SK-N-SH (cell line): ENCODE measurements at regions not wholly inside any gene's neighbourhood (a gene's known extent, or its start where the extent isn't known, plus 50 kb on each side); places are given as distances from the start of the nearest gene placed in this dataset.

Experiments used
- CTCF ChIA-PET: fragments of 300-600, 350-600 bp; formaldehyde crosslinking; extraction: SDS; loops from one replicate; lab custom pipeline; 2021; lab: Yijun Ruan, JAX
- POLR2A ChIA-PET: fragments of 350-600 bp; sonication (Branson Sonifier 250); formaldehyde crosslinking; extraction: SDS; loops from one replicate; lab custom pipeline; 2020; ENCODE audit warnings: antibody characterized with exemption, inconsistent platforms; lab: Yijun Ruan, JAX
- DNase-seq: peaks from one replicate; pipeline ENCODE4 v3.0.0; 2012
- H2AFZ ChIP-seq: fragments of 200-600 bp; sonication (generic); 2 replicates; pipeline ENCODE4 v1.8.1; 2016; ENCODE audit warnings: antibody characterized with exemption, mild to moderate bottlenecking, low read depth
- H3F3A ChIP-seq: fragments of 200-600 bp; sonication (generic); replicated peaks from 2 replicates; pipeline ENCODE3; 2016; ENCODE audit warnings: antibody characterized with exemption, mild to moderate bottlenecking; ENCODE audit not compliant: insufficient read depth
- H3K27ac ChIP-seq, 2 experiments: fragments of 200-500 bp in 1 of 2; fragments of 200-600 bp in 1 of 2; sonication (Bioruptor generic) in 1 of 2; sonication (generic), shearing (Covaris generic) in 1 of 2; 2 replicates each; pipeline versions ENCODE4 v1.5.1 to v1.6.1; 2014 to 2016; ENCODE audit warnings: low read depth in 2 of 2, inconsistent platforms in 1 of 2, low read length in 1 of 2, mild to moderate bottlenecking in 1 of 2, mixed read lengths in 1 of 2
- H3K27me3 ChIP-seq: fragments of 200-600 bp; sonication (generic), shearing (Covaris generic); 2 replicates; pipeline ENCODE4 v1.6.1; 2016; ENCODE audit warnings: mixed run types; ENCODE audit not compliant: insufficient read depth
- H3K36me3 ChIP-seq, 2 experiments: fragments of 200-500 bp in 1 of 2; fragments of 200-600 bp in 1 of 2; sonication (Bioruptor generic) in 1 of 2; sonication (generic) in 1 of 2; replicated peaks in 1 of 2; 2 replicates each; pipeline versions ENCODE3 to v1.5.1; 2014 to 2016; ENCODE audit warnings: low read length in 1 of 2, mild to moderate bottlenecking in 1 of 2; ENCODE audit not compliant: insufficient read depth in 2 of 2, control insufficient read depth in 1 of 2
- H3K4me1 ChIP-seq, 2 experiments: fragments of 200-500 bp in 1 of 2; fragments of 200-600 bp in 1 of 2; sonication (Bioruptor generic) in 1 of 2; sonication (generic), shearing (Covaris generic) in 1 of 2; 2 replicates each; pipeline versions ENCODE4 v1.5.1 to v1.6.1; 2014 to 2016; ENCODE audit warnings: low read depth in 1 of 2, low read length in 1 of 2, mixed run types in 1 of 2; ENCODE audit not compliant: insufficient read depth in 2 of 2, control insufficient read depth in 1 of 2
- H3K4me2 ChIP-seq: fragments of 200-600 bp; sonication (generic), shearing (Covaris generic); 2 replicates; pipeline ENCODE4 v1.6.1; 2017; ENCODE audit warnings: mixed run types
- H3K4me3 ChIP-seq, 2 experiments: fragments of 200-500 bp in 1 of 2; fragments of 200-600 bp in 1 of 2; sonication (Bioruptor generic) in 1 of 2; sonication (generic), shearing (Covaris generic) in 1 of 2; 2 replicates each; pipeline versions ENCODE4 v1.5.1 to v1.8.1; 2014 to 2016; ENCODE audit warnings: low read depth in 2 of 2, inconsistent platforms in 1 of 2, low read length in 1 of 2, mild to moderate bottlenecking in 1 of 2, mixed read lengths in 1 of 2, moderate library complexity in 1 of 2
- H3K79me2 ChIP-seq: fragments of 200-600 bp; sonication (generic); 2 replicates; pipeline ENCODE4 v1.8.1; 2017; ENCODE audit warnings: mild to moderate bottlenecking; ENCODE audit not compliant: insufficient read depth
- H3K9ac ChIP-seq: fragments of 200-600 bp; sonication (generic); 2 replicates; pipeline ENCODE4 v1.6.1; 2017; ENCODE audit warnings: mixed run types
- H3K9me2 ChIP-seq: fragments of 200-600 bp; sonication (generic); 2 replicates; pipeline ENCODE4 v1.6.1; 2017; ENCODE audit warnings: mixed run types
- H3K9me3 ChIP-seq: fragments of 200-600 bp; sonication (generic); 2 replicates; pipeline ENCODE4 v1.6.1; 2017; ENCODE audit warnings: mixed run types, mild to moderate bottlenecking, moderate library complexity
- H4K20me1 ChIP-seq: fragments of 200-600 bp; sonication (generic); 2 replicates; pipeline ENCODE4 v1.6.1; 2017; ENCODE audit warnings: mild to moderate bottlenecking, mixed run types; ENCODE audit not compliant: insufficient read depth
- CTCF ChIP-seq: fragments of 200-600 bp; sonication (generic); IDR thresholded peaks from 2 replicates; pipeline ENCODE4 v1.6.1; 2017; ENCODE audit warnings: antibody characterized with exemption, mild to moderate bottlenecking, moderate library complexity
- ELF1 ChIP-seq: IDR thresholded peaks from 2 replicates; pipeline ENCODE4 v1.4.0; 2012
- EP300 ChIP-seq, 2 experiments: IDR thresholded peaks; 2 replicates each; pipeline versions ENCODE4 v1.4.0 to v1.6.1; 2012; ENCODE audit warnings: borderline replicate concordance in 1 of 2, low read depth in 1 of 2, low read length in 1 of 2
- FOXJ3 ChIP-seq: sonication (generic); formaldehyde crosslinking; IDR thresholded peaks from 2 replicates; pipeline ENCODE4 v1.5.1; 2020; ENCODE audit warnings: mild to moderate bottlenecking, missing genetic modification reagents
- IRF3 ChIP-seq: fragments of 150-350 bp; IDR thresholded peaks from 2 replicates; pipeline ENCODE4 v1.6.1; 2016; ENCODE audit warnings: mild to moderate bottlenecking, low read depth, low read length
- MAX ChIP-seq: IDR thresholded peaks from 2 replicates; pipeline ENCODE4 v1.4.0; 2012; ENCODE audit warnings: low read depth
- MEF2A ChIP-seq: IDR thresholded peaks from 2 replicates; pipeline ENCODE4 v1.4.0; 2012; ENCODE audit warnings: low read depth, borderline replicate concordance
- NFIC ChIP-seq: IDR thresholded peaks from 2 replicates; pipeline ENCODE4 v1.4.0; 2012; ENCODE audit warnings: borderline replicate concordance
- NRF1 ChIP-seq: IDR thresholded peaks from 2 replicates; pipeline ENCODE4 v1.6.1; 2012; ENCODE audit warnings: low read depth, mild to moderate bottlenecking, low read length
- POLR2AphosphoS5 ChIP-seq: IDR thresholded peaks from 2 replicates; pipeline ENCODE4 v1.6.1; 2012; ENCODE audit warnings: low read depth, low read length
- REST ChIP-seq: IDR thresholded peaks from 2 replicates; pipeline ENCODE4 v1.6.1; 2012; ENCODE audit warnings: mild to moderate bottlenecking, low read depth, low read length, moderate library complexity
- SMC3 ChIP-seq: IDR thresholded peaks from 2 replicates; pipeline ENCODE4 v1.6.1; 2012; ENCODE audit warnings: low read depth, low read length, improper control_type of control experiment
- TAF1 ChIP-seq: IDR thresholded peaks from 2 replicates; pipeline ENCODE4 v1.6.1; 2012; ENCODE audit warnings: low read depth, mild to moderate bottlenecking, low read length, moderate library complexity, borderline replicate concordance
- USF2 ChIP-seq: fragments of 150-350 bp; IDR thresholded peaks from 2 replicates; pipeline ENCODE4 v1.6.1; 2017; ENCODE audit warnings: antibody characterized with exemption, low read length, low read depth, borderline replicate concordance
- YY1 ChIP-seq: IDR thresholded peaks from 2 replicates; pipeline ENCODE4 v1.4.0; 2012; ENCODE audit warnings: low read depth, mild to moderate bottlenecking
- ZBTB33 ChIP-seq: IDR thresholded peaks from 2 replicates; pipeline ENCODE4 v1.4.0; 2012; ENCODE audit warnings: low read depth, borderline replicate concordance
- WGBS: methylation state at CpG from one replicate; pipeline ENCODE4 v1.1.6; 2017; ENCODE audit warnings: low lambda C conversion rate; 5-methylcytosine and 5-hydroxymethylcytosine counted together

- H3K9me3 ChIP-seq, result no peaks in the 10 kb centered on the region
- no peaks in the 10 kb centered on the region for H3K79me2 ChIP-seq
- POLR2A ChIA-PET, result no interaction called here
- H3K9ac ChIP-seq, result no peak overlapping the region
- WGBS, result 13% methylated on average over 3 of the region's 3 CpGs
- no peaks in the 10 kb centered on the region; a peak in 1 of 4 replicates for H3K4me1 ChIP-seq
- H3K9me2 ChIP-seq, result no peaks in the 10 kb centered on the region
- H3K27ac ChIP-seq, result no peak overlapping the region
- CTCF ChIA-PET, result no interaction called here
- H3F3A ChIP-seq, result no peaks in the 10 kb centered on the region
- H3K4me2 ChIP-seq, result no peak overlapping the region
- no peak for DNase-seq
- no peaks in the 10 kb centered on the region for H3K27me3 ChIP-seq
- no peak for TF ChIP-seq NFIC
- H3K4me3 ChIP-seq, result no peak overlapping the region
- H2AFZ ChIP-seq, result no peak overlapping the region
- H3K36me3 ChIP-seq, result no peaks in the 10 kb centered on the region
- no peaks in the 10 kb centered on the region for H4K20me1 ChIP-seq
These were observed 429.6 kb upstream of the VSTM2A start for GRCh38 chr7:54112567-54112966.

- no peak for DNase-seq
- TF ChIP-seq ELF1 (no peak), YY1 (no peak), MEF2A (no peak), TAF1 (no peak), REST (no peak), EP300 (IDR thresholded peaks at IDR 0.05; ENCODE audit: borderline replicate concordance in 1 of 2, low read depth in 1 of 2, low read length in 1 of 2) (no peak), SMC3 (no peak), MAX (no peak), NRF1 (no peak), IRF3 (no peak), USF2 (no peak), CTCF (no peak), ZBTB33 (no peak), POLR2AphosphoS5 (no peak), FOXJ3 (no peak)
- H3K27me3 ChIP-seq, result no peaks in the 10 kb centered on the region
- H3F3A ChIP-seq, result no peaks in the 10 kb centered on the region
- no peak overlapping the region for H3K27ac ChIP-seq
- no peak overlapping the region for H3K9ac ChIP-seq
- 26% methylated on average over 9 of the region's 9 CpGs for WGBS
- no peak overlapping the region for H2AFZ ChIP-seq
- H3K9me3 ChIP-seq, result no peaks in the 10 kb centered on the region
- CTCF ChIA-PET, result interaction anchor here (0.7 kb wide), 1 partner anchor 1140 kb away, joined by 3 read pairs; no protein-coding TSS in a partner anchor
- POLR2A ChIA-PET, result no interaction called here
- H3K79me2 ChIP-seq, result no peaks in the 10 kb centered on the region
- no peaks in the 10 kb centered on the region; a peak in 1 of 4 replicates for H3K4me1 ChIP-seq
- no peak overlapping the region for H3K4me3 ChIP-seq
- no peaks in the 10 kb centered on the region for H4K20me1 ChIP-seq
- H3K9me2 ChIP-seq, result no peaks in the 10 kb centered on the region
- no peaks in the 10 kb centered on the region for H3K36me3 ChIP-seq
- H3K4me2 ChIP-seq, result no peak overlapping the region
These were observed 427.0 kb upstream of the VSTM2A start for GRCh38 chr7:54115028-54115763.
